Ascending aorta (tissue), 2 donors: ENCODE measurements at regions not wholly inside any gene's neighbourhood (a gene's known extent, or its start where the extent isn't known, plus 50 kb on each side); places are given as distances from the start of the nearest gene placed in this dataset.

Experiments
- DNase-seq, 2 donors: peaks; one replicate each; pipeline ENCODE4 v3.0.0-alpha.2; 2019; ENCODE audit warnings: low spot score in 2 of 2
- H3K27ac ChIP-seq, 2 donors: fragments of 200-600 bp; sonication (generic); one replicate each; pipeline ENCODE4 v1.5.1; 2016 to 2017; ENCODE audit warnings: mild to moderate bottlenecking in 1 of 2
- H3K27me3 ChIP-seq: fragments of 200-600 bp; sonication (generic); one replicate; pipeline ENCODE4 v1.5.1; 2017
- H3K36me3 ChIP-seq, 2 donors: fragments of 200-600 bp; sonication (generic); one replicate each; pipeline ENCODE4 v1.5.1; 2016
- H3K4me1 ChIP-seq, 2 donors: fragments of 200-600 bp; sonication (generic); one replicate each; pipeline ENCODE4 v1.5.1; 2016 to 2017; ENCODE audit warnings: mild to moderate bottlenecking in 1 of 2
- H3K4me3 ChIP-seq, 2 donors: fragments of 200-600 bp; sonication (generic); one replicate each; pipeline ENCODE4 v1.5.1; 2016 to 2017; ENCODE audit warnings: mild to moderate bottlenecking in 1 of 2
- H3K9me3 ChIP-seq, 2 donors: fragments of 200-600 bp; sonication (generic); one replicate each; pipeline ENCODE4 v1.5.1; 2016
- intact Hi-C: fragments of 100-400 bp; cut with DNase I; formaldehyde crosslinking; loops from one replicate; pipeline ENCODE4 v1.15.1; 2023
- TF ChIP-seq, protein P1 (sequence below), 3 experiments: fragments of 200-600 bp in 2 of 3; fragments of 450-650 bp in 1 of 3; sonication (generic) in 2 of 3; IDR thresholded peaks; one replicate each; pipeline ENCODE4 v1.5.1; 2016 to 2019; ENCODE audit warnings: antibody characterized with exemption in 3 of 3, mild to moderate bottlenecking in 1 of 3, moderate library complexity in 1 of 3

GRCh38 chr16:26981266-26981938 lies 85.3 kb upstream of the C16orf82 start:
- DNase-seq = no peak
- Histone ChIP-seq H3K36me3 (no peaks in the 10 kb centered on the region), H3K27ac (no peak overlapping the region), H3K4me3 (no peak overlapping the region), H3K27me3 (no peaks in the 10 kb centered on the region), H3K9me3 (no peaks in the 10 kb centered on the region), H3K4me1 (no peaks in the 10 kb centered on the region)
- intact Hi-C loops = no loop called here
- TF ChIP-seq, protein P1, sequence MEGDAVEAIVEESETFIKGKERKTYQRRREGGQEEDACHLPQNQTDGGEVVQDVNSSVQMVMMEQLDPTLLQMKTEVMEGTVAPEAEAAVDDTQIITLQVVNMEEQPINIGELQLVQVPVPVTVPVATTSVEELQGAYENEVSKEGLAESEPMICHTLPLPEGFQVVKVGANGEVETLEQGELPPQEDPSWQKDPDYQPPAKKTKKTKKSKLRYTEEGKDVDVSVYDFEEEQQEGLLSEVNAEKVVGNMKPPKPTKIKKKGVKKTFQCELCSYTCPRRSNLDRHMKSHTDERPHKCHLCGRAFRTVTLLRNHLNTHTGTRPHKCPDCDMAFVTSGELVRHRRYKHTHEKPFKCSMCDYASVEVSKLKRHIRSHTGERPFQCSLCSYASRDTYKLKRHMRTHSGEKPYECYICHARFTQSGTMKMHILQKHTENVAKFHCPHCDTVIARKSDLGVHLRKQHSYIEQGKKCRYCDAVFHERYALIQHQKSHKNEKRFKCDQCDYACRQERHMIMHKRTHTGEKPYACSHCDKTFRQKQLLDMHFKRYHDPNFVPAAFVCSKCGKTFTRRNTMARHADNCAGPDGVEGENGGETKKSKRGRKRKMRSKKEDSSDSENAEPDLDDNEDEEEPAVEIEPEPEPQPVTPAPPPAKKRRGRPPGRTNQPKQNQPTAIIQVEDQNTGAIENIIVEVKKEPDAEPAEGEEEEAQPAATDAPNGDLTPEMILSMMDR (IDR thresholded peaks at IDR 0.05) = no peak

GRCh38 chr16:26982422-26982821 lies 84.3 kb upstream of the C16orf82 start:
- Histone ChIP-seq H3K9me3 (no peaks in the 10 kb centered on the region), H3K4me1 (no peaks in the 10 kb centered on the region), H3K27me3 (no peaks in the 10 kb centered on the region), H3K27ac (no peak overlapping the region), H3K4me3 (no peak overlapping the region), H3K36me3 (no peaks in the 10 kb centered on the region)
- TF ChIP-seq, protein P1 (IDR thresholded peaks at IDR 0.05) = no peak
- intact Hi-C loops = no loop called here
- DNase-seq = no peak

GRCh38 chr16:26983426-26983825 lies 83.3 kb upstream of the C16orf82 start:
- H3K9me3 ChIP-seq = no peaks in the 10 kb centered on the region
- TF ChIP-seq, protein P1 (IDR thresholded peaks at IDR 0.05) = no peak
- DNase-seq = no peak
- H3K36me3 ChIP-seq = no peaks in the 10 kb centered on the region
- H3K4me1 ChIP-seq = no peaks in the 10 kb centered on the region
- no peak overlapping the region for H3K4me3 ChIP-seq
- intact Hi-C loops = no loop called here
- no peaks in the 10 kb centered on the region for H3K27me3 ChIP-seq
- no peak overlapping the region for H3K27ac ChIP-seq

DNA sequence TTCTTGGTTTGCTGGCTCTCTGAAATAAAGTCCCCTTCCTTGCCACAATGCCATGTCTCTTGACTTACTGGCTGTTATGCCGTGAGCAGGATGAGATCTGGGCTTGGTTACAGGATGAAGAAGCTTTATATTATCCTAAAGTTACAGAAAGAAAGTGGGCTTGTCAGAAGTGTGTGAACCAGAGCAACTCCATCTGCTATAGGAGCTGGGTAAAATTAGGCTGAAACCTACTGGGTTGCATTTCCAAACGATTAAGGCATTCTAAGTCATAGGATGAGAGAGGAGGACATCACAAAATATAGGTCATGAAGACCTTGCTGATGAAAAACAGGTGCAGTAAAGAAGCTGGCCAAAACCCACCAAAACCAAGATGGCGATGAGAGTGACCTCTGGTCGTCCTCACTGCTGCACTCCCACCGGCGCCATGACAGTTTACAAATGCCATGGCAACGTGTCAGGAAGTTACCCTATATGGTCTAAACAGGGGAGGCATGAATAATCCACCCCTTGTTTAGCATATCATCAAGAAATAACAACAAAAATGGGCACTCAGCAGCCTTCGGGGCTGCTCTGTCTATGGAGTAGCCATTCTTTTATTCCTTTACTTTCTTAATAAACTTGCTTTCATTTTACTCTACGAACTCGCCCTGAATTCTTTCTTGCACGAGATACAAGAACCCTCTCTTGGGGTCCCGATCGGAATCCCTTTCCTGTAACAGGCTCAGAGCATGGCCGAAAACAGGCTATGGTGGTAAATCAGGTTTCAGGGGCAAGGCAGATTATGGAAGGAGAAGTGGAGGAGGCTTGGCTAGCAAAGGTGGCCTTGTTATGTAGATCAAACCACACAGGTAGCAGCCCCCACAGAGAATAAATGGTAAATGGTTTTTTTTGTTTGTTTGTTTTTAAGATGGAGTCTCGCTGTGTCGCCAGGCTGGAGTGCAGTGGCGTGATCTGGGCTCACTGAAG lies 81.3 kb upstream of the C16orf82 start:
- no peaks in the 10 kb centered on the region for H3K9me3 ChIP-seq
- no peaks in the 10 kb centered on the region for H3K27me3 ChIP-seq
- TF ChIP-seq, protein P1 (IDR thresholded peaks at IDR 0.05) = no peak
- no peak for DNase-seq
- H3K4me1 ChIP-seq = no peaks in the 10 kb centered on the region
- H3K27ac ChIP-seq = no peak overlapping the region
- intact Hi-C loops = no loop called here
- H3K36me3 ChIP-seq = no peaks in the 10 kb centered on the region
- H3K4me3 ChIP-seq = no peak overlapping the region

DNA sequence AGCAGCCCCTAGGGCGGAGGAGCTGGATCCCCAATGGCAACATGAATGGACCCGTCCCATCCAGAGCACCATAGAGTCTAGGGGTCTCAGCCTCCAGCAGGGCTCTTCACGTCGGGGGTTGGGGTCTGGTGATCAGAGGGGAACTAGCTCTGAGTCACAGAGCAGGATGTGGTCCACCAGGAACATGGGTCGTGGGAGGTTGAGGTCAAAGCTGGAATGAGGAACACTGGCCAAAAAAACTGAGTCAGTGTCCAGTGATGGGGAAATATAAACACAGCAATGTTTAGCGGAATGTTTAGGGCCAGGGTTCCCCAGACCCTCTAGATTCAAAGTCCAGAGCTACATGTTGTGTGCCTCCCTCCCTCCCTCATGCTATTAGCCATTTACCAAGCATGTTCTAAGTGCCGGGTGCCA lies 79.1 kb upstream of the C16orf82 start:
- H3K9me3 ChIP-seq = no peaks in the 10 kb centered on the region
- H3K36me3 ChIP-seq = no peaks in the 10 kb centered on the region
- no peak overlapping the region for H3K27ac ChIP-seq
- intact Hi-C loops = no loop called here
- TF ChIP-seq, protein P1 (IDR thresholded peaks at IDR 0.05) = no peak
- H3K4me3 ChIP-seq = no peak overlapping the region
- DNase-seq = no peak
- no peaks in the 10 kb centered on the region for H3K4me1 ChIP-seq
- no peaks in the 10 kb centered on the region for H3K27me3 ChIP-seq
